Kidney glomerular epithelial cell (primary cell): ENCODE measurements at regions not wholly inside any gene's neighbourhood (a gene's known extent, or its start where the extent isn't known, plus 50 kb on each side); places are given as distances from the start of the nearest gene placed in this dataset.

ENCODE experiments used
- DNase-seq: peaks from one replicate; lab custom pipeline; 2025; lab: John Stamatoyannopoulos, UW

- DNase-seq, result no peak
These were observed 102.4 kb downstream of the EFNB2 start for GRCh38 chr13:106433066-106433465.

GRCh38 chr13:106432636-106433035 lies 102.8 kb downstream of the EFNB2 start:
- no peak for DNase-seq

GRCh38 chr13:106426909-106427308 lies 108.6 kb downstream of the EFNB2 start:
- no peak for DNase-seq

GRCh38 chr13:106425661-106426060 lies 109.8 kb downstream of the EFNB2 start:
- DNase-seq, result no peak

GRCh38 chr13:106424805-106425204 lies 110.7 kb downstream of the EFNB2 start:
- peak; percentile 1 for DNase-seq

GRCh38 chr13:106423530-106423929 lies 111.9 kb downstream of the EFNB2 start:
- no peak for DNase-seq

- no peak for DNase-seq
These were observed 116.9 kb downstream of the EFNB2 start for GRCh38 chr13:106418556-106418955.

- DNase-seq, result no peak
These were observed 117.9 kb downstream of the EFNB2 start for GRCh38 chr13:106417467-106418110.

GRCh38 chr13:106416645-106417044 lies 118.8 kb downstream of the EFNB2 start:
- no peak for DNase-seq

- DNase-seq, result no peak
These were observed 119.5 kb downstream of the EFNB2 start for GRCh38 chr13:106415971-106416370.

- no peak for DNase-seq
These were observed 120.0 kb downstream of the EFNB2 start for GRCh38 chr13:106415442-106415841.

- no peak for DNase-seq
These were observed 128.1 kb downstream of the EFNB2 start for GRCh38 chr13:106407338-106407737.

GRCh38 chr13:106405731-106406130 lies 129.7 kb downstream of the EFNB2 start:
- DNase-seq, result no peak

- DNase-seq, result no peak
These were observed 132.2 kb downstream of the EFNB2 start for GRCh38 chr13:106403280-106403679.

GRCh38 chr13:106402866-106403265 lies 132.6 kb downstream of the EFNB2 start:
- DNase-seq, result no peak

- DNase-seq, result no peak
These were observed 134.4 kb downstream of the EFNB2 start for GRCh38 chr13:106401081-106401480.

GRCh38 chr13:106400289-106400688 lies 135.2 kb downstream of the EFNB2 start:
- DNase-seq, result no peak

- no peak for DNase-seq
These were observed 137.2 kb downstream of the EFNB2 start for GRCh38 chr13:106398289-106398688.

- DNase-seq, result no peak
These were observed 141.7 kb downstream of the EFNB2 start for GRCh38 chr13:106393776-106394175.

- no peak for DNase-seq
These were observed 143.8 kb downstream of the EFNB2 start for GRCh38 chr13:106391681-106392080.

- no peak for DNase-seq
These were observed 144.2 kb downstream of the EFNB2 start for GRCh38 chr13:106391271-106391670.

GRCh38 chr13:106390367-106390766 lies 145.1 kb downstream of the EFNB2 start:
- no peak for DNase-seq

- no peak for DNase-seq
These were observed 149.8 kb downstream of the EFNB2 start for GRCh38 chr13:106385654-106386053.

GRCh38 chr13:106384516-106384915 lies 150.9 kb downstream of the EFNB2 start:
- no peak for DNase-seq
